Fibroblast of lung (primary cell): ENCODE measurements at regions not wholly inside any gene's neighbourhood (a gene's known extent, or its start where the extent isn't known, plus 50 kb on each side); places are given as distances from the start of the nearest gene placed in this dataset.
"Not testable (repeated sequence)": the region's sequence is repeated elsewhere in the genome, so short reads cannot be mapped to it uniquely, and the experiment has no call there.

Experiments used
- DNase-seq, 2 donors: peaks; one replicate each; pipeline versions ENCODE4 v3.0.0 to v3.0.0-alpha.2; 2010; ENCODE audit warnings: low read depth in 2 of 2
- H2AFZ ChIP-seq: 2 replicates; pipeline ENCODE4 v1.5.1; 2012; ENCODE audit warnings: low read length, control low read depth, inconsistent platforms
- H3K27ac ChIP-seq: 2 replicates; pipeline ENCODE4 v1.5.1; 2011; ENCODE audit warnings: low read length, control low read depth; ENCODE audit not compliant: insufficient read depth
- H3K27me3 ChIP-seq: 2 replicates; pipeline ENCODE4 v1.5.1; 2011; ENCODE audit warnings: mild to moderate bottlenecking, low read length; ENCODE audit not compliant: control insufficient read depth, insufficient read depth
- H3K36me3 ChIP-seq: 2 replicates; pipeline ENCODE4 v1.5.1; 2011; ENCODE audit warnings: low read length; ENCODE audit not compliant: control insufficient read depth, insufficient read depth
- H3K4me1 ChIP-seq: 2 replicates; pipeline ENCODE4 v1.5.1; 2011; ENCODE audit warnings: low read length; ENCODE audit not compliant: control insufficient read depth, insufficient read depth; ENCODE audit errors: extremely low read depth
- H3K4me2 ChIP-seq: 2 replicates; pipeline ENCODE4 v1.5.1; 2011; ENCODE audit warnings: low read length, control low read depth; ENCODE audit not compliant: insufficient read depth; ENCODE audit errors: extremely low read depth
- H3K4me3 ChIP-seq, 4 experiments: fragments of 200-600 bp in 1 of 4; sonication (generic) in 1 of 4; replicated peaks in 1 of 4; 2 replicates each; pipeline ENCODE4 v1.5.1; 2011 to 2016; ENCODE audit warnings: low read length in 4 of 4, low read depth in 3 of 4, mild to moderate bottlenecking in 3 of 4, control low read depth in 2 of 4, inconsistent platforms in 1 of 4, mixed read lengths in 1 of 4; ENCODE audit not compliant: insufficient read depth in 1 of 4; ENCODE audit errors: control extremely low read depth in 1 of 4
- H3K79me2 ChIP-seq: 2 replicates; pipeline ENCODE4 v1.5.1; 2012; ENCODE audit warnings: mild to moderate bottlenecking, low read length, inconsistent platforms; ENCODE audit not compliant: control insufficient read depth, insufficient read depth
- H3K9ac ChIP-seq: 2 replicates; pipeline ENCODE4 v1.5.1; 2011; ENCODE audit warnings: mild to moderate bottlenecking, low read length, control low read depth; ENCODE audit not compliant: insufficient read depth
- H3K9me3 ChIP-seq: 2 replicates; pipeline ENCODE4 v1.5.1; 2012; ENCODE audit warnings: low read depth, low read length; ENCODE audit not compliant: control insufficient read depth, insufficient read depth
- H4K20me1 ChIP-seq: 2 replicates; pipeline ENCODE4 v1.5.1; 2011; ENCODE audit warnings: low read length; ENCODE audit not compliant: control insufficient read depth, insufficient read depth; ENCODE audit errors: extremely low read depth
- EZH2 ChIP-seq: IDR thresholded peaks from 2 replicates; pipeline ENCODE4 v1.5.1; 2012; ENCODE audit warnings: low read length, control low read depth, mild to moderate bottlenecking; ENCODE audit errors: missing control alignments
- TF ChIP-seq, protein P1 (sequence below), 2 donors: IDR thresholded peaks in 1 of 2; conservative IDR thresholded peaks in 1 of 2; 1 replicate in 1 of 2; 2 replicates in 1 of 2; pipeline ENCODE4 v1.5.1; 2011 to 2012; ENCODE audit warnings: low read length in 2 of 2, control low read depth in 1 of 2, inconsistent platforms in 1 of 2, low read depth in 1 of 2, mild to moderate bottlenecking in 1 of 2

DNA sequence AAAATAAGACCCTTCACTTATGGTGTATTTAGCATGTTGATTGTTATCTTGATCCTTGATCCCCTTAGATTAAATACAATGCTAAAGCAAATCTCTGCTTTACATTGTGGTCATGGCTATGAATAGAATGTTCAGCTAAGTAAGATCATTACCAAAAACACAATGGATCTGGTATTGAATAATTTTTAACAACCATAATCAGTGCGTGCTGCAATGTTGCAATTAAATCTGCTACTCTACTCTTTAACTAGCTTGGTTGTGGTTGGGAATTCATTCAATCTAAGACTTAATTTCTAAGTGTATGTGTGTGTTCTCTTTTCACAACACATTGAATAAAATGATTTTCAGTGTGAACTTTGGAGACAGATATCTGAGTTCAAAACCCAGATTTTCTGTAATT, 442.5 kb upstream of the ZNF804A start:
- no peaks in the 10 kb centered on the region for H4K20me1 ChIP-seq
- H3K4me1 ChIP-seq = no peaks in the 10 kb centered on the region
- H3K4me3 ChIP-seq = no peak overlapping the region
- no peak for DNase-seq
- TF ChIP-seq EZH2 = no peak
- TF ChIP-seq, protein P1, sequence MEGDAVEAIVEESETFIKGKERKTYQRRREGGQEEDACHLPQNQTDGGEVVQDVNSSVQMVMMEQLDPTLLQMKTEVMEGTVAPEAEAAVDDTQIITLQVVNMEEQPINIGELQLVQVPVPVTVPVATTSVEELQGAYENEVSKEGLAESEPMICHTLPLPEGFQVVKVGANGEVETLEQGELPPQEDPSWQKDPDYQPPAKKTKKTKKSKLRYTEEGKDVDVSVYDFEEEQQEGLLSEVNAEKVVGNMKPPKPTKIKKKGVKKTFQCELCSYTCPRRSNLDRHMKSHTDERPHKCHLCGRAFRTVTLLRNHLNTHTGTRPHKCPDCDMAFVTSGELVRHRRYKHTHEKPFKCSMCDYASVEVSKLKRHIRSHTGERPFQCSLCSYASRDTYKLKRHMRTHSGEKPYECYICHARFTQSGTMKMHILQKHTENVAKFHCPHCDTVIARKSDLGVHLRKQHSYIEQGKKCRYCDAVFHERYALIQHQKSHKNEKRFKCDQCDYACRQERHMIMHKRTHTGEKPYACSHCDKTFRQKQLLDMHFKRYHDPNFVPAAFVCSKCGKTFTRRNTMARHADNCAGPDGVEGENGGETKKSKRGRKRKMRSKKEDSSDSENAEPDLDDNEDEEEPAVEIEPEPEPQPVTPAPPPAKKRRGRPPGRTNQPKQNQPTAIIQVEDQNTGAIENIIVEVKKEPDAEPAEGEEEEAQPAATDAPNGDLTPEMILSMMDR (conservative IDR thresholded peaks at IDR 0.05 in 1 of 2, IDR thresholded peaks at IDR 0.05 in 1 of 2; ENCODE audit: low read depth in 1 of 2, low read length in 2 of 2) = no peak
- H3K9me3 ChIP-seq = no peaks in the 10 kb centered on the region
- H3K79me2 ChIP-seq = no peaks in the 10 kb centered on the region
- H2AFZ ChIP-seq = no peak overlapping the region
- H3K9ac ChIP-seq = no peak overlapping the region
- H3K4me2 ChIP-seq = no peak overlapping the region
- no peak overlapping the region for H3K27ac ChIP-seq
- H3K36me3 ChIP-seq = no peaks in the 10 kb centered on the region
- no peaks in the 10 kb centered on the region for H3K27me3 ChIP-seq

DNA sequence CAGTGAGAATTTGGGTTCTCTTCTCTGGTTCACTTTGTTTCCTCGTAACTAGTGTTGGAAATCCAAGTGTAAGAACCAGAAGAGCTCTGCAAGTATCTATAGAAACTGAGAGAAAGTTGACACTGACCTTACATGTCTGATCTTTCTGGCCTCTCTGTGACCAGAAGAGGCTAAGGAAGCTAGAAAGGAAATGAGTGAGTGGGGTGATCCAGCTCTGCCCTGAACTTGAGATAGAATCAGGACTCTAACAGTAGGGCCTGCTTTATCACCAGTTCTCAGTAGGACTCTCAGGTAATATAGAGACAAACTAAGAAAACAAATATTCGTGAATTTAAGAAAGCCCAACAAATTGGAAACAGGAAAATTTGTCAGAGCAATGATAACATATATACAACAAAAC, 441.2 kb upstream of the ZNF804A start:
- Histone ChIP-seq H3K9ac (no peak overlapping the region), H2AFZ (no peak overlapping the region), H3K9me3 (no peaks in the 10 kb centered on the region), H3K27me3 (no peaks in the 10 kb centered on the region), H3K4me2 (no peak overlapping the region), H3K27ac (no peak overlapping the region), H3K4me3 (no peak overlapping the region), H3K4me1 (no peaks in the 10 kb centered on the region), H3K79me2 (no peaks in the 10 kb centered on the region), H4K20me1 (no peaks in the 10 kb centered on the region), H3K36me3 (no peaks in the 10 kb centered on the region)
- no peak for DNase-seq
- no peak for TF ChIP-seq EZH2
- TF ChIP-seq, protein P1 (conservative IDR thresholded peaks at IDR 0.05 in 1 of 2, IDR thresholded peaks at IDR 0.05 in 1 of 2; ENCODE audit: low read depth in 1 of 2, low read length in 2 of 2) = no peak

DNA sequence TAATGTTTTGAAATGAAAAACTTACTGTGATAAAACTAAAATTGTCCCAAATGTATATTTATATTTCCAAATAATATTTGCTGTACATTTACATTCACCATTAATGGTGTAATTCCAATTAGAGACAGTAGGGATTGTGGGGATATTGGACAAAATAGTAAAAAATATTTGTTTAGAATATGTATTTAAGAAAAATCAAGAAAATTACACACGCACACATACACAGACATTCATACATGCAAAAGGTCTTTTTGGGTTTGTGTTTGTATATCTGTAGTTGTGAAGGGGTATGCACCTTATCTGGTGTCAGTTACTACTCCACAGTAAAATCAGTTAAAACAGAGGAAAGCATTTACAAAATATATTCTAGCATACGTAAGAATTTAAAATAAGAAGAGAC, 435.9 kb upstream of the ZNF804A start:
- Histone ChIP-seq H3K4me1 (no peaks in the 10 kb centered on the region), H3K27me3 (no peaks in the 10 kb centered on the region), H3K36me3 (no peaks in the 10 kb centered on the region), H3K4me2 (no peak overlapping the region), H2AFZ (no peak overlapping the region), H3K4me3 (no peak overlapping the region), H3K79me2 (no peaks in the 10 kb centered on the region), H3K9ac (no peak overlapping the region), H4K20me1 (no peaks in the 10 kb centered on the region), H3K27ac (no peak overlapping the region), H3K9me3 (no peaks in the 10 kb centered on the region)
- no peak for DNase-seq
- no peak for TF ChIP-seq EZH2
- TF ChIP-seq, protein P1 (conservative IDR thresholded peaks at IDR 0.05 in 1 of 2, IDR thresholded peaks at IDR 0.05 in 1 of 2; ENCODE audit: low read depth in 1 of 2, low read length in 2 of 2) = no peak

DNA sequence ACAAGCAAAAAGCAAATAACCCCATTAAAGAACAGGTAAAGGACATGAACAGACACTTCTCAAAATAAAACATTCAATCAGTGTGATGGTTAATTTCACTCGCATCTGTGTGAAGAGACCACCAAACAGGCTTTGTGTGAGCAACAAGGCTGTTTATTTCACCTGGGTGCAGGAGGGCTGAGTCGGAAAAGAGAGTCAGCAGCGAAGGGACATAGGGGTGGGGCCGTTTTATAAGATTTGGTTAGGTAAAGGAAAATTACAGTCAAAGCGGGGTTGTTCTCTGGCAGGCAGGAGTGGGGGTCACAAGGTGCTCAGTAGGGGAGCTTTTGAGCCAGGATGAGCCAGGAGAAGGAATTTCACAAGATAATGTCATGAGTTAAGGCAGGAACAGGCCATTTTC, 429.5 kb upstream of the ZNF804A start:
- not testable (repeated sequence) for H3K27ac ChIP-seq, H3K4me2 ChIP-seq, H3K27me3 ChIP-seq, H3K4me1 ChIP-seq, H3K36me3 ChIP-seq, DNase-seq, H2AFZ ChIP-seq, H4K20me1 ChIP-seq, H3K9me3 ChIP-seq, H3K9ac ChIP-seq, H3K4me3 ChIP-seq, H3K79me2 ChIP-seq
